GM19035 (cell line): ENCODE measurements at regions not wholly inside any gene's neighbourhood (a gene's known extent, or its start where the extent isn't known, plus 50 kb on each side); places are given as distances from the start of the nearest gene placed in this dataset.
"Not testable (repeated sequence)": the region's sequence is repeated elsewhere in the genome, so short reads cannot be mapped to it uniquely, and the experiment has no call there.

Experiments used
- ATAC-seq: cut with Tn5 transposase; IDR thresholded peaks from one replicate; pipeline ENCODE4 v1.9.1; 2021; ENCODE audit not compliant: unreplicated experiment

DNA sequence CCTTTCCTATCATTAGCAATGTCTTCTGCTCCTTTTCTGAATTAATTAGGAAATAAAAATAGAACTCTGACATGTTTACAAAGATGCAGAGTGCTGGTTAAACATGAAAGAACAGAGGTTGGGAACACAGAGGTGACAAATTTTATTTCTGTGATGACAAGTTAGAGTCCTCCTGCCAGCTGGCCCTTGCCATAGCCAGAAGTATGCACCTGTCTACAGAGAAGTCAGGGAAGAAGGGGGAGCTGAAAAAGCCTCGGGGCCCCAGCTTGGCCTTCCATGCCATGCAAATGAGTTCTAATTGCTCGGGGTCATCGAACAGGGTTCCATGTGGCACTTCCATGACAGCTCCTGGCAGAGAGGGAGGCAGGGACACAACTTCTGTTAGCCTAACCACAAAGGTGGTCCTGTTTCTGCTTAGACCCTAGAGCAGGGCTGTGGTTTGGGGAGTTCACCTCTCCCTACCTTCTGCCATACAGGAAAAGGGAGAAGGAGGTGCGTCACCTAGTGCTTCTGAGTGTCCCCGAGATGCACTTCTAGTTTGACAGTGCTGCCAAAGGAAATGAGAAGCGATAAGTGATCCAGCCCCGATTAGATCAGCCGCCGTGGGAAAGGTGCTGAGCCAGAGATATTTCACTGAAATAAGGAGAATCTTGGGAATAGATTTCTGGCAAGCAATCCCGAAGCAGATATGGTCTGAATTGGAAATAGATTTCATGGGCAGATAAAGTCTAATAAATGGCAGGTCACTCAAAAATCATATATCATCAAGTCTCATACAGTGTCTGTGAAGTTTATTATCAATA is 155.8 kb upstream of the FOXN3 start:
- ATAC-seq, result no peak

DNA sequence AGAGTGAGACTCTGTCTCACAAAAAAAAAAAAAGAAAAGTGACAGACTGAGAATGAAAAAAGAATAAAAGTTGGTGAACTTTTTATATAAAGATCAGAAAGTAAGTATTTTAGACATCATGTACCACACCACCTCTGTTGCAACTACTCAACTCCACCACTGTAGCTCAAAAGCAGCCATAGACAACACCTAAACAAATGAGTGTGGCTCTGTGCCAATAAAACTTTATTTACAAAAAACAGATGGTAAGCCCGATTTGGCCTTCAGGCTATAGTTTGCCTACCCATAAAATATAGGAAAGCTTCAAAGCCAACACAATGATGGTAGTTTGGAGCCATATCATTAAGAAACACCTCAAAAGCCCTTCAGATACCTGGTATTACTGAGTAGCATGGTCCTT is 154.5 kb upstream of the FOXN3 start:
- no peak for ATAC-seq

DNA sequence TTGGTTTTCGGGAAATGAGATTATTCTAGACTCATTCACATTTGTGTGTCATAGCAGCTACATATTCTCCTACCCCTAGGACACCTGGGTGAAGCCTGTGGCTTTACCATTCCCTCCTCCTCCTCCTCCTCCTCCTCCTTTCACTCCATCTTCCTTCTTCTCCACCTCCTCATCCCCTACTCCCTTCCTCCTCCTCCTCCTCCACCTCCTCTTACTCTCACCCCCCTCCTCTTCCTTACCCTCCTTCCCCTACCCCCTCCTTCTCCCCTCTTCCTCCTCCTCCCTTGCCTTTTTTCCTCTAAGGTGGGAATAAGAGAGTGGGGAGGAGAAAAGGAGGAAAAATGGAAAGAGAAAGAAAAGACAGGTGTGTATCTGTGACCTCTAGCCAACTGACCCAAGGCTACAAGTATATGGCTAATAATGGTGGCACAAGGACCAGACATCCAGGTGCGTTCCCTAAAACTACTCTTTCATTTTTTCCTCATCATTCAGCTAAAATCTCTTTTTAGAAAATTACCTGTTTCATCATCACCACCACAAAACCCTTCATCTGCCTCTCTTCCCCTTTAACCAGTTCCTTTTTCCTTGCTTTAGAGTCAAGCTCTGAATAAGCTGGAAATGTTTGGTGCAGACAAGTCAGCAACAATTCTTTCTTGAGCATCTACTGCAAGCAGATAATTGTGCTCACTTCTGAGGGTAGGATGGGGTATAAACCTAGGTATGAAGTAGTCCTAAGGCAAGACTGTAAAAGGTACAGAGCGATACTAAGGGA is 149.8 kb upstream of the FOXN3 start:
- no peak for ATAC-seq

DNA sequence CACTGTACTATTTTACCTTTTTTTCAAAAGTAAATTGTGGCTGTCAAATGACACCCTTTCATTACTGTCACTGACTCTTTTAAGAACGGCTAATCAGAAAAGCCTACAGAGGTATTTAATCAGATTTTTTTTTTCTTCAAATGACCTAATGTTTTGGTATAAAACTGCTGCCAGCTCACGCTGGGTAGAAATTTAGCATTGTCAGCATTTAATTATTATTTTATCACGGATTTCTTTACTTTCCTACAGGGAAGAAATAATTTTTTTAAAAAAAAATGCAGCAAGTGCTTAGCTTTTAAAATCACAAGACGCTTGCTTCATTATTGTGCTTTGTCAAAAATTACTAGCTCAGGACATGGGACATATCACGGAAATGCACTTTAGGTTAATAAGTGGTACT is 149.1 kb upstream of the FOXN3 start:
- ATAC-seq, result no peak

DNA sequence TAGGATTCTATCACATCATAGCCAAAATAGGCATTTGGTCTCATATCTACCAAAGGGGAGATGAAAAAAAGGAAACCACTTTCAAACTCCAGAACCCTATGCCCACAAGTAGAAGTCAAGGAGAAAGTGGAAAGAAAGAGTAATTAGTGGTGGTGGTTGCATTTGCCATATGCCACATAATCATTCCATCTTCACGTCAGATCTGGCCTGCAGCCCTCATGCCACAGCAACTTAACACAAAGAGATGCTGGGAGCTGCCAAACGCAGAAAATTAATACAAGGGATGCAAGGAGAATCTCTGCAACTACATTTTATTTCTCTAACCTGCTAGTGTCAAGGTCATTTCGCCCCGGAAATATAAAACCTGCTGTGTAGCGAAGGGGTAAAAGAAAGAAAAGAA is 148.6 kb upstream of the FOXN3 start:
- ATAC-seq, result no peak

DNA sequence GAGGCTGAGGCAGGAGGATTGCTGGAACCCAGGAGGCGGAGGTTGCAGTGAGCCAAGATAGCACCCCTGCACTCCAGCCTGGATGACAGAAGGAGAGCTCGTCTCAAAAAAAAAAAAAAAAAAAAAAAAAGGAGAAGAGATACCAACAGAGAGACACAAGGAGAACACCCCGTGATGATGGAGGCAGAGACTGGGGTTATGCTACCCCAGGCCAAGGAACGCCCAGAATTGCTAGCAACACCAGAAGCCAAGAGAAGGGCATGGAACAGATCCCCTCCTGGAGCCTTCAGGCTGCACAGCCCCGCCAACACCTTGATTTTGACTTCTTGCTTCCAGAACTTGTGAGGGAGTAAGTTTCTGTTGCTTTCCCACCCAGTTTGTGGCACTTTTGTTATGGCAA is 148.0 kb upstream of the FOXN3 start:
- no peak for ATAC-seq

DNA sequence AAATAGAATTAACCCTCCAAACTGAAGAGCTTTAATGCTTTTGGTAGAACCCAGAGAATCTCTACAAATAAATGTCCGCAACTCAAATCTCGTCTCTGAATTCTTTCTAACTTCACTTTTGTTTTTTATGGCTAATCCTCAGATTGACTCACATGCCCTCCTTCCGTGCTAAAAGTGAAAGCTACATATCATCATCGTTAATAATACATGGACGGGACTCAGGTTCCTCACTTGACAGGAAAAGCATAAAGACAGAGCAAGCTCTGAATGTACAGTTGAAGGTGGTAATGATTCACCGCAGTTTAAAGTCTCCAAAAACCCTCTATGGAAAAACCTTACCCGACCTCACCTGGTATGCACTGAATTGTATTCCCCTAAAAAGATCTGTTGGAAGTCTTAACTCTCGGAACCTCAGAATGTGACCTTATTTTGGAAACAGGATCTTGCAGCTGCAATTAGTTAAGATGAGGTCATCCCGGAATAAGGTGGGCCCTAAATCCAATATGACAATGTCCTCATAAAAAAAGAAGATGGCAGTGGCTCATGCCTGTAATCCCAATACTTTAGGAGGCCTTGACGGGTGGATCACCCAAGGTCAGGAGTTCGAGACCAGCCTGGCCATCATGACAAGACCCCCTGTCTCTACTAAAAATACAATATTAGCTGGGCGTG is 147.4 kb upstream of the FOXN3 start:
- no peak for ATAC-seq

DNA sequence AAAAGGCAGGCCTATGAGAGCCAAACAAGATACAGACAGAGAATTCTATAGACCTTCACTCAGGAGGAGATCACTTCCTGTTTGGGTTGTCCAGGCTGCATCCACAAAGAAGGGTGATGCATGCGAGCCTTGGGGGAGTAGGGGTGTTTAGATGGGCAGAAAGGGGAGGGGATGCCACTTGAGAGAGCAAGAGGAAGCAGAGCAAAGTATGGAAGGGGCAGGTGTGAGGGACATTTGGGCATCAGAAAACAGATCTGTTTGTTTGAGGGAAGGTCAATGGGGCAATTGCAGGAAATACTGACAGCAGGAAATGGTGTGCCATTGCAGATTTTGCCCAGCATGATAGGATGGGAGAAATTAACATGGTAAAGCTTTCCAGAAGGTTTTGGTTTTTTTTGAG is 146.4 kb upstream of the FOXN3 start:
- ATAC-seq, result no peak

DNA sequence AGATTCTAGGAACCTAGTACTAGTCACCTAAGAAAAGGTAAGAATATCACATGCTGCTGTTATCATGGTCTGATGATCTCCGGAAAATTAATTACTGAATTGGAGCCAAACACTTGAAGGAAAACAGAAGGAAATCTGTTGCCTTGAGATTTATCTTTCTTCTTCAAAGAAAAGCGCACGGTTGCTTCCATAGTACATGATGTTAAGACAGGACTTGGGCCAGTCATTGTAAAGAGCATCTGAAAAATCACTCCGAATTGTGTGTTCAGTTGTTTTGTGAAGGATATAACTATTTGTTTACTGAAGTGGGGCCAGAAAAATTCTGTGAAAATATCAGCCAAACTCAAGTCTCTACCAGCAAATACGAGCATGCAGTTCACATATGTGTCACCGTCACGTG is 134.9 kb upstream of the FOXN3 start:
- no peak for ATAC-seq

DNA sequence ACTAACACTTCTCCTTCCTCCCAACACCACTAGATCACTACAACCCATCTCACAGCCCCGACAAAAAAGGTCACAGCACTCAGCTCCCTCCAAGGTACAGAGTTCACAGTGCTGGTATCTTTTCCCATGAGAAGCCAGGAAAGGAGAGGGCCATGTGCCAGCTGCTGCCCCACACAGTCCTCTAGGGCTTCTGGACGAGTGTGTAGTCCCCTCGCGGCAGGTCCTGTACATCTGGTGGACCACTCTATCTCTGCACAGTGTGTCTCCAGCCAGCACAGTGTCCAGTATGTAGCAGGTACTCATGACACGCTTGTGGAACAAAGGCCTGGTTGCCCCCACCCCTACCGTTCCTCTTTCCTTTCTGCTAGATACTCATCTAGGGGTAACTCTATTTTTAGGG is 134.4 kb upstream of the FOXN3 start:
- ATAC-seq, result no peak

DNA sequence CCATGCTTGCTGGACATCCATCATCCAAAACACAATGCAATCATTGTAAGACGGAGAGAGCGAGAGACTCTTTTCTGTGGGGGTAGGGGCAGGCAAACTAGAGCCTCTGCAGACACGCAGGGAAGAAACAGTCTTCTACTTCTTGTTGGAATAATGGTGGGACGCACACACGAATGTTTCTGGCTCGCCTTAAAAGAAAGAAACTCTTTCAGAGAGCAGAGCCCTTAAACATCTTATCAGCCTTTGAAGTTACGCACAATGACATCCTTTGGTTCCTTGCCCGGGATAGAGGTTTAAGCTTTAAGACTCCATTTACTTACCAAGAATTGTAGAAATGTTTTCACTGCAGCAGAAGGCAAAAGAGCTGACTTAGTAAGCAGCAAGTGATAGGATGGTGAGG is 133.8 kb upstream of the FOXN3 start:
- no peak for ATAC-seq

DNA sequence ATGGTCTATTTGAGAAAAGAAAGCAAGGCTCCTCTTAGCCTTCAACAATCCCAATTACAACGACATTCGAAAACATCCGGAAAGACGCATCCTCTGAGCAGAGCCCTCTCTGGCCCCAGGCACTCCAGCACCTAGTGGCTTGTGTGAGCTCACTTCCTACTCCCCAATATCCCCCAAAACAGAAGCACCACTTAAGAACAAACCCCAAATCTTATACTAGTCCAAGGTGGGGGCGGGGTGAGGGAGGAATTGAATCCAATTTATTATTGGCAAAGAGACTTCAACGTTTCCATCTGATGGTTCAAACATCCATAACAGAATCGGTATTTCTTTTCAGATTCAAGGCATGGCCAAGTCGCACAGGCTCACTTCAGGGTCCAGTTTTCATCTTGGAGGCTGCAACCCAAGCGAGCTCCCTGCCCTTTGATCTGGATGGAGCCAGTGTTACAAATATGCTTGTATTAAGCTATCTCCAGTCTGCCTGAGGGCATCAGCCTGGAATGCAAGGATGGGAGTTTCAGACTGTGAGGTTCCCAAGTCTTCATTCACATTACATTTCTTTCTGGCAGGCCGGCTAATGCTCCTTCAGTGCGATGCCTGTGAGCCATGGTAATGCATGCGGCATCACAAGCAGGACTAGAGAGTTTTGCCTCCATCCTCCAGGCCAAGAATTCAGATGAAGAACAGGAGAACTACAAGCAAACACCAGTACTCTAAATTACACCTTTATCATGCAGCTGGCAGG is 132.5 kb upstream of the FOXN3 start:
- ATAC-seq, result no peak

DNA sequence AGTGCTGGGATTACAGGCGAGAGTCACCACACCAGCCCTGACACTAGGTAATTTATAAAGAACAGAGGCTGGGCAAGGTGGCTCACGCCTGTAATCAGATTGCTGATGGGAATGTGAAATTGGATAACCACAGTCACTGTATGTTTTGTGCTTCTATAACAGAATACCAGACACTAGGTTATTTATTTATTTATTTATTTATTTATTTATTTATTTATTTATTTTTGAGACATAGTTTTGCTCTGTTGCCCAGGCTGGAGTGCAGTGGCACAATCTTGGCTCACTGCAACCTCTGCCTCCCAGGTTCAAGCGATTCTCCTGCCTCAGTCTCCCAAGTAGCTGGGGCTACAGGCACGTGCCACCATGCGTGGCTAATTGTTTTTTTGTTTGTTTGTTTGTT is 130.0 kb upstream of the FOXN3 start:
- ATAC-seq, result not testable (repeated sequence)

DNA sequence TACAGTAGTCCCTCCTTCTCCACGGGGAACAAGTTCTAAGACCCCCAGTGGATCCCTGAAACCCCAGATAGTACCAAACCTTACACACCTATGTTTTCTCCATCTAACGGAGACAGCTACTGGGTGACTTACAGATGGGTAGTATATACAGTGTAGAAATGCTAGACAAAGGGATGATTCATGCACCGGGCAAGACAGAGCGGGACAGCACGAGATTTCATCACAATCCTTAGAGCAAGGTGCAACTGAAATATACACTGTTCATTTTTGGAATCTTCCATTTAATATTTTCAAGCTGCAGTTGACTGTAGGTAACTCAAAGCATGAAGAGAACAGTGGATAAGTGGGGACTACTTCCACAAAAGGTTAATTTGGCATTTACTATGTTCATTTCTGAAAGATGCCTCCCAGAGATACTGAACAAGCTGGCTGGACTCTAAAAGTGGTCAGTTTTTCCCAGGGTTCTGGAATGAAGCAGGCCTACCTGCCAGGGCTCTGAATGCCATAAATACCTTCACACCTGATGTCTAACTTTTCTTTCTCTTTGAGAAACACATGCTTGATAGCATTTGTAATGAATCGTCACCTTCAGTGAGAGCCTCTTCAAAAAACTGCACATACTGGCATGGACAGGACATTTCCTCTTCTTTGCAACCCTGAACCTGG is 127.7 kb upstream of the FOXN3 start:
- ATAC-seq, result no peak

DNA sequence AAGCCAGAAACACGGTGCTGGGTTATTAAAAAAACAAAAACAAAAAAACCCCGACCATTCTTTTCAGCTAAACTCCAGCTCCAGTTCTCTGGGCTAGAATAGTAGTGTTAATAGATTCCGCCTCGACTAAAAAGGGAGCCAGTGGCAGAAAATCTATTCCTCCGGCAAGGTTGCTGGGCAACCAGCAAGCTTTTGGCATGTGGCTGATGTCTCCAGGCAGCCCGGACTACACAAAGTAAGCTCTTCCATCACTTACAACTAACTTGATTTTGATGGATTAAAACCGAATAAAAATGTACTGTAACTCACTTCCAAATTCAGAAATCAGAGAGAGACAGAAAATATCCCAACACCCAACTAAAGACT is 126.4 kb upstream of the FOXN3 start:
- ATAC-seq, result no peak

DNA sequence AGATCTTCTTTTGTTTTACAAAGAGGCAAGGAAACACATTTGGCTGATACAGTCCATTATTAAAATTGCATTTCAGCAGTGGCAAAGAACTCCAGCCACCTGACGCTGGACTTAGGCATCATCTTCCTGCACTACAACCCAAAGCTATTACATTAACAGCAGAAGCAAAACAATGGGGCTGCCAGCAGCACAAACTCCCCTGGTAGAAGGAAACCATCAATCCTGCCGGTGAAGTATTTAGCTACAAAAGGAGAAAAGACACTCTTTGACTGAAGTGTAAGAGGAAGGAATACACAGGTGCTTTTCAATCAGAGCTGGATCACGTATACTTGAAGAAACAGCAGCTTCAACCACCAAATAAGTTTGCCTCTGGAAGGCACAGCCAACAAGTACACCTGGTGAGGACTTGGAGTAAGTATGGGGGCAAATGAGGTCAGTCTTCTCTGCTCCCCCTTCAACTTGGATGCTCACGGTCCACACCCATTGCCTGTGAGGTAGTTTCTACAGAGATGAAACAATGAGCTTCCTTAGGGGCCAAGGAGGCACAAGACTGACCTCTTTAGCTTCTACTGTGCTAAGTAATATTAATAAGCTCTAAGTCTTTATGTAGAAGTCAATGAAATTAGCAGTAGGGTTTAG is 125.9 kb upstream of the FOXN3 start:
- no peak for ATAC-seq

DNA sequence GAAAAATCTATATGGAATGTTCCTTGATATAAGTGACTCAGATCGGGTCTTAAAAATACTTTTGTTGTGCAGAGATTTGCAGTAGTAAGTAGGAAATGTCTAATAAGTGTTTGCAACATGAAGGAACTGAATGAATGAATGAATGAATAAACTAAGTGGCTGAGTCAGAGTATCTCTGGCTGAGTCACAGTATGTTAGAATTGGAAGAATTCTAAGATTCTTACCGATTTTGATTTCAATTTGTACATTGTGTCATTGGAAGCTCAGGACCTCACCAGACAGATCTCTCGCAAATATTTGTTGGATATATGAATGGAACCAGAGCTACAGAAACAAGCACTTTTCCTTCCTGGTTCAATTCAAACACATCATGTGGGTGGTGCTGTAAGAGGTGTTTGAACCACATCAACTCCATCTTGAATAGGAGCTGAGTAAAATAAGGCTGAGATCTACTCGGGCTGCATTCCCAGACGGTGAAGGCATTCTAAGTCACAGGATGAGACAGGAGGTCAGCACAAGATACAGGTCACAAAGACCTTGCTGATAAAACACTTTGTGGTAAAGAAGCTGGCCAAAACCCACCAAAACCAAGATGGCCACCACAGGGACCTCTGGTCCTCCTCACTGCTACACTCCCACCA is 123.9 kb upstream of the FOXN3 start:
- no peak for ATAC-seq

DNA sequence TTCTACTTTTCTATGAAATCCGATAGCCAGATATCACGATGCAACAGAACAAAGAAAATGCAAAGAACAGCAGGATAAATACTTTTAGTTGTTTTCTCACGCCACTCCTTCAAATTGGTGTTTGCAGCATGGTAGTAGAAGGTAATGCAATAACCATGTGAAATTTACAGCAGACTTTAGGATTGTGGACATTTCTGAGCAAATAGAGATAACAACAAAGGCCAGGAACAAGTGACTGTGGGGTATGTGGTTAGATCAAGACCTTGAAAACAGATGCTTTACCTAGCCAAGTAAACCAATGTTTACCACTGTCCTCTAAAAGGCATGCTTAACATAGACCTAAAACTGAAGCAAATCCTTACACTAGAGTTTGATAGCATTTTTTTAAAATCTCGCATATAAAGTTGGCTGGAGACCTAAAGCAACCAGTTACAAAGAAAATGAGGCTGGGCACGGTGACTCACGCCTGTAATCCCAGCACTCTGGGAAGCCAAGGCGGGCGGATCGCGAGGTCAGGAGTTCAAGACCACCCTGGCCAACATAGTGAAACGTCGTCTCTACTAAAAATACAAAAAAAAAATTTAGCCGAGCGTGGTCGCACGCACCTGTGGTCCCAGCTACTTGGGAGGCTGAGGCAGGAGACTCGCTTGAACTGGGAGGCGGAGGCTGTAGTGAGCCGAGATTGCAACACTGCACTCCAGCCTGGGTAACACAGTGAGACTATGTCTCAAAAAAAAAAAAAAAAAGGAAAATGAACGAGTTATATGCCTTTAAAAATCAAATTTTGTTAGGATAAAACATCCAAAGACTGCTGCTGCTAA is 123.2 kb upstream of the FOXN3 start:
- ATAC-seq, result no peak

DNA sequence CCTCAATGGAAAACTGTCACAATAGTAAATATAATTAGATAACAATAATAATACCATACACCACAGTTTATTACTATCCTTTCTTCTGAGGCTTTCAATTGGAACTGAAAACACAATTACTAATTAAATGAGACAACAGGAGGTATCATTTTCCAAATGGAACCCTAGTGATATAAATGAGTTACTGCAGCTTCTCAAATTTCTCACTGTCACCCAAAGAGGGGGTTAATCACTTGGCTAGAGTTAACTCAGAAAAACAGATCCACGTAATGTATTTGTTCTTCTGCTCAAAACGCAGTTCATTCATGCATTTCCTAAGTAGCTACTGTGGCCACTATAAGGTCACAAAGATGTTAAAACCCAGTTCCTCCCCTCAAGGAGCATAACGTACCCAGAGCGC is 120.9 kb upstream of the FOXN3 start:
- no peak for ATAC-seq
